GM21737 (cell line): ENCODE measurements at regions not wholly inside any gene's neighbourhood (a gene's known extent, or its start where the extent isn't known, plus 50 kb on each side); places are given as distances from the start of the nearest gene placed in this dataset.

ENCODE experiments used
- ATAC-seq: cut with Tn5 transposase; IDR thresholded peaks from one replicate; pipeline ENCODE4 v1.9.1; 2021; ENCODE audit warnings: mild to moderate bottlenecking, moderate library complexity; ENCODE audit not compliant: unreplicated experiment

DNA sequence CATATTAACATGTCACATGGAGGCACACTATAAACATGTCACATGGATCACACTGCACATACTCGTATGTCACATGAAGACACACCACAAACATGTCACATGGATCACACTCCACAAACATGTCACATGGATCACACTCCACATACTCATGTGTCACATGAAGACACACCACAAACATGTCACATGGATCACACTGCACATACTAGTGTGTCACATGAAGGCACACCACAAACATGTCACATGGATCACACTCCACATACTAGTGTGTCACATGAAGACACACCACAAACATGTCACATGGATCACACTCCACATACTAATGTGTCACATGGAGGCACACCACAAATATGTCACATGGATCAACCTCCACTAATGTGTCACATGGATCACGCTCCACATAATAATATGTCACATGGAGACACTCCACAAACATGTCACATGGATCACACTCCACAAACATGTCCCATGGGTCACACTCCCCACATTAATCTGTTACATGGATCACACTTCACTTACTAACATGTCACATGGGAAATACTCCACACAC is 195.6 kb upstream of the PFKP start:
- no peak for ATAC-seq

DNA sequence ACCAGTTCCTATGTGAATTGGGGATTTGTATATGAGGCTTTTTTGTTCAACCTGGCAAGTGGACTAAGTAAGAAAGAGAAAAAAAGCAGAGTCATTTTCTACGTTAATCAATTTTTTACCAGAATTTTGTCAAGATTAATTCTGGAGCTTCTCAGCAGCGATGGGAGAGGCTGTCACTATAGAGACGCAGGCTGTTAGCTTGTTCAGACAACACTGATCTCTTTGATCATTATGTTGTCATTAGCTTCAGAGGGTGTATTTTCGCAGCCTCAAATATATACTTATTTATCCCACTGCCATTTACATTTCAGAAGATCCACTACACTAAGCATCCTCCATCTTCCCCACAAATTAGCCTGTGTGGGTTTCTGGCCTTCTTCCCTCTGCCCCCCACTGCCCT is 196.7 kb upstream of the PFKP start:
- ATAC-seq, result no peak

DNA sequence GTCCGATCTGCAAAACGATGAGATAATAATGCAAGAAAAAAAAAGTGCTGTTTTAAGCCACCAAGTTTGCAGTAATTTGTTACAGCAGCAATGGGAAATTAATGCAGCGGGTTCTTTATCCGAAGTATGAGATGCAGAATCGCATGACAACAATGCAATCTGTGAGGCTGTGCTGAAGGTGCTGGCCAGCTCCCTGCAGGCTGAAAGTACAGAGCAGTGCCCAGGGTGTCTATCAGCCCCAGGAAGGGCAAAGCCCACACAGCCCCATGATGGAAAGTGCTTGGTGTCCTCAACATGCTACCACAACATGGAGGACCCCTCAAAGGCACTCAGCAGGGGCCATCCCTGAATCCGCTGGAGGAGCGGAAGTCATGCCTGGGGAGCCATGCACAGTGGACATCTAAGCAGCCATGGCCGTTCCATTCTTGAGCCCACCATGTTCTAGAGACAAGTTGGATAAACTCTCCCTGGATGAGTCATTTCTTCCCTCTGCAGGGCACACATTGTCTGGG is 199.5 kb upstream of the PFKP start:
- ATAC-seq, result no peak

DNA sequence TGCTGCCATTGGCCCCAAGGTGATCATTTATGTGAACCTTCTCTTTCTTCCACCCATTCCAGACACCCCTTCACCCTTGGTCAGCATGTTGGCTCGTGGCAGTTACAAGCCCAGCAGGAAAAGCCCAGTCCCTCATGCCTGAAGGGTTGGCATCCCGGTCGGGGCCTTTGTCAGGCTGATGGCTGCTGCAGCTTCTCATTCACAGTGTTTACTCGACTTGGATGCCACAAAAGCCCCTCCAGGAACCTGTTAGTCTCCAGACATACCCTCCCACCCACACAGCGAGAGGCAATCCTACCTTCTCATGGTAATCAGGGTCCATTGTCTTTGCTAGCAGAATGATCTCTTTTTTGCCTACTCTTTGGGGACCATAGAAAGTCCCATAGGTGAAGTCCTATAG is 200.8 kb upstream of the PFKP start:
- no peak for ATAC-seq

DNA sequence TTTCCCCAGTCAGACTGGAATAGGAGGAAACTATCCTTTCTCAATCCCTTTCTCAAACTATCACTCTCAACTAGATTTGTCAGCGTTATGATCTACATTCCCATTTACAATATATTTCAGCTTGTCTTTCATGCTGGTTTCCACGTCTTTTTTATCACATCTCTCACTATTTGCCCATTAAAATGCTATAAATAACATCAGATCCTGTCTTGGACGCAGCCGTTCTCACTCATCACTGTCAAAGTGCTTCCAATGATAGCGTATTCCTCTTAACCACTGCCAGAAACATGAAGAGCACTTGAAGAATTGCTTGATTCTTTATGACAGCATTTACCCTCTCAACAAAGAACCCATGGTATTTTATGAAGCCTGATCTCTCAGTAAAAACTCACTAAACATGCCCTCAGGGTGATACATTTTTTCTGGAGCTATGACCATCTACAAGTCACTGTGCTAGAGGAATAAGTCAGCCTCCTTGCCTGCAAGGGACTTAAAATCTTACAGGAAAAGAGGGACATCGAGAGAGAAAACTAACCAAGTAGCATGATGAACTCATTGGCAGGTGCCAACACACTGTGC is 205.6 kb upstream of the PFKP start:
- ATAC-seq, result no peak

DNA sequence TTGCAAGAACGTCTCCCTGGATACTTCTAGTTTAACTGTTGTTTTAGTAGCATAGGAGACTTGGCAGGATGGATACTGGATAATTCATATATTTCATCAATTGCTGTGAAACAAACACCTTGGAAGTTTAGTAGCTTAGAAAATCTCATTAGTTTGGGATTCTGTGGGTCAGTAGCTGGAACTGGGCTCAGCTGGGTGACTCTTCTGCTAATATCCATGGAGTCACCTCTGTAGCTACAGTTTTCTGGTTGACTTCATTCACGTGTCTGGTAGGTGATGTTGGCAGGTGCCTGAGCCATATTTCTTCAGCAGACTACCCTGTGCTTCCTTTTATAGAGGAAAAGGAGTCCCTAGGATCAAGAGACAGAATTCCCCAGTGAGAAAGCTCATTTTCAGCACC is 208.9 kb upstream of the PFKP start:
- ATAC-seq, result no peak

DNA sequence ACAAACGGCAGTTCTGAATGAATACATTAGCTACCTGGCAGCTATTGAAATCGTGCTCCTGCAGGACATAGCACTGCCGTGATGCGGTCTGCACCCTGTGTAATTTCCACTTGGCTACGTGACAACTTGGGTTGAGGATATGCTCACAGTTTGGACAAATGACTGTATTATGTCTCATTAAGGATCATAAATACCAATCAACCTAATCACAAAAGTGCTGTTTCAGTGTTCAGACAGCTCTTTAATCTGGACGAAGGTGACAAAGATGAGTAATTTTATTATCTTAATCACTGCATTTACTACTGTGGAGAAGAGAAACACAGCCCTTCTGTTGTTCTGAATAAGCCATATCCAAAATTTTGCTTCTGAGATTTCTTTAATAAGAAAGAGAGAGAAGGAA is 210.8 kb upstream of the PFKP start:
- no peak for ATAC-seq

DNA sequence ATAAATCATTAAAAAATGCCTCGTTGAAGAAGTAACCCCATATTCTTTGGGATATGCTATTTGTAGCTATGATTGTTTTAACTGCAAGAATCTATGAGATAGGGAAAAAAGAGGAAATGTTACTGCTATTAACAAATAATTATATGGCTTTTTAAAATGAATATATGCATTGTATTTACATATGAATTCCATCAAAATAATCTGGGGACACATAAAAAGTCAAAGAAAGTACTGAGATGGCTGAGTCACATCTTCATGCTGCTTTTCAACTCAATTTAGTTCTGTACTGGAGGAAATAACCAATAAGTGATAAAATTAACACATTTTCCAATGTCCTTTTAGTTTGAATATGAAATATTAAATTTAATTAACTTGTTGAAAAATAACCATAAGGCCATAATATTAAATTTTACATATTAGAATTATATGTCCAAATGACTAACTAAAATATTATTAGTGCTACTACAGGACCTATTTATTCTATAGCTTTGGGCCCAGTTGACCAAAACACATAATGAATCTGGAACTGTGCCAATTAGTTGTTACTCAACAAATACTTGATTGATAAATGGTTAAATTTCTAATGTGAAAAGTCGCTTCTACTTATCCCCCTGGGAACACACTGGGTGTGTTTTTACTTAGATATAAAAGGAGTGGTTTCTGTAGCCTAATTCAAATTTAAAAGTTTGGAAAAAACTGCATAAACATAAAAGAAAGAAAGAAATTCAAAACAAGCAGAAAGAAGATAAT is 214.6 kb upstream of the PFKP start:
- ATAC-seq, result no peak

DNA sequence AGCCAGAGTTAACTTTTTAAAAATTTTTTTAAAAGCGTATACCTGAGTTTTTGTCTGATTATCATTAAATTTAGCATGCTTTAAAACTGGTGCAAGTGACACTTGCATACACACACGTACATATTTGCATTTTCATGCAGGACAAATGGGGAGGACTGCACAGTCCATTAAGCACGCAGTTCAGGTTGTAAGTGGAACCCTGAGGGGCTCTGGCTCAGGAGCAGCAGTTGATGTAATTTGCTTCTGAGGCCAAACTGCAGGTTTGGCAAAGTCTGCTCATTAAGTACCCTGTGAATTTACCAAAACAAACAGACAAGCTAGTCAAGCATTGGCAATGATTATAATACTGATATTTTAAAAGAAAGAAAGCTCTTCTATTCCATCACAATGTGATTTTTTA is 215.8 kb upstream of the PFKP start:
- ATAC-seq, result no peak

DNA sequence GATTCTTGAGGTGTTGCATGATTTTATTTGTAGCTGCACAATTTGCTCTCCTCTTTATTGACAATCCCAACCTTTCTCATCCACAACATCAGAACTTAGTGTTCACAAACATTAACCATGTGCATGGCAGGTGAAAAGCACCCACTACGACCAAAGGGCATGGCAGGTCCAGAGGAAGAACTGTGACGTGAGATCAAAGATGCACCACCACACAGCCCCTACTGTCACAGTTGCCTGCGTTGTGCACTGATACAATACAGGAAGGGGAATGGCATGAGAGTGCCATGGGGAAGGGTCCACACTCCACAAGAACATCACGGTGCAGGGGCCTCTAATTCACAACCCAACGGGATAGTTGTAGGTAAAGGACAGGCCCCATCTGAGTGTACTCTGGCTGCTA is 217.1 kb upstream of the PFKP start:
- ATAC-seq, result no peak

DNA sequence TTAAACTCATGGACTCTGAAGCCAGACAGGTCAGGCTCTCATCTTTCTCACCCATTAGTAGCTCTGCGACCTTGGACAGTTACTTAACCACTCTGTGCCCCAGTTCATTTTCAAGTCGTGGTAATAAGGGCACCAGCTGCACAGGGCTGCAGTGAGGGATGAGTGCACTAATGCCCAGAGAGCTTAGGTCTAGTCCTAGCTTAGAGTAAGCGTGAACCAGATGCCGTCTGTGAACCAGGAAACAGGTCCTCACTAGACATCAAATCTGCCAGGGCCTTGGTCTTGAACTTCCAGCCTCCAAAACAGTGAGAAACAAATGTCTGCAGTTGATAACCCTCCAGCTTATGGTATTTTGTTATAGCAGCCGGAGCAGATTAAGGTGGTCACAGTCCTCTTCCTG is 222.4 kb upstream of the PFKP start:
- ATAC-seq, result no peak

DNA sequence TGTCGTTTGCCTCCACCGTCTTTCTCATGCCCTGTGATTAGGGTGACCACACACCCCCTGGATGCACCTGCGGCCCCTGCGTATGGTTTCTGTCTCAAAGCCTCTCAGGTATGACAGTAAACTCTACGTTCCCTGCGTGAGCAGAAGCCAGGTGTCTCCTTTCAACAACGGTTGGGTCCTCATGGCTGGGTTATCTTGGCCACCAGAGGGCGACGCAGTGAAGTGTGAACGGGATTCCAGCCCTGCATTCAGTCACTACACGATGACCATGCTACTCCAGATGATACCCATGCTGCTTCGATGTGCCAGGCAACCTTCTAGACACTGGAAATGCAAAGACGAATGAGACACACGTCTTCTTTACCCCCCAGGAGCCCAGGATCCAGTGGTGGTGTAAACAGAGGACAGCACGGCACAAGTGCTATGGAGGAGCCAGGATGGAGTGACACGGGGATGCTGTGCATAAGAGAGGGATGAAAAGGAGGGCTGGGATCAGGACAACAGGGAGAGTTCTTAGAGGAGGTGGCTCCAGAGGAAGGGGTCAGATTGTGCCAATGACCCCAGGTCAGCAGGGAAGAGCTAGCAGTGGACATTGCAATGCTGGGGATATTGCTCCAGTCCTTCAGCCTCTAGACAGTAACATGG is 228.1 kb upstream of the PFKP start:
- no peak for ATAC-seq

DNA sequence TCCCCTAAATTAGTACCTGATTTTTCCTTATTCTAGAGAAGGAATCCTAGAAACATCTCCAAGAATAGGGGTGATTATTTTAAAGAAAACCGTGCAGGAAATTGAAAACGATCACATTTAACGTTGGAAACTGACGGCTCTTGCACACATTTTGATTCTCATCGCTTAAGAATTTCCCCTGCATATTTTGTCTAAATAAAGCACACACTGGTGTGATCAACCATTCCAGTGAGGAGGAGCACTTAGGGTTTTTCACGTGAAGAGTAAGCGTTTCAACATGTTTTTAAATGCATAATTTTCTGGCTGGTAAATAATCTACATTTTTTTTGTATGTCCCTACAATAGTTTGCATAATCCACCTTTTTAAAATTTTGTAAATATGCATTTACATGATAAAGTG is 229.7 kb upstream of the PFKP start:
- ATAC-seq, result no peak

DNA sequence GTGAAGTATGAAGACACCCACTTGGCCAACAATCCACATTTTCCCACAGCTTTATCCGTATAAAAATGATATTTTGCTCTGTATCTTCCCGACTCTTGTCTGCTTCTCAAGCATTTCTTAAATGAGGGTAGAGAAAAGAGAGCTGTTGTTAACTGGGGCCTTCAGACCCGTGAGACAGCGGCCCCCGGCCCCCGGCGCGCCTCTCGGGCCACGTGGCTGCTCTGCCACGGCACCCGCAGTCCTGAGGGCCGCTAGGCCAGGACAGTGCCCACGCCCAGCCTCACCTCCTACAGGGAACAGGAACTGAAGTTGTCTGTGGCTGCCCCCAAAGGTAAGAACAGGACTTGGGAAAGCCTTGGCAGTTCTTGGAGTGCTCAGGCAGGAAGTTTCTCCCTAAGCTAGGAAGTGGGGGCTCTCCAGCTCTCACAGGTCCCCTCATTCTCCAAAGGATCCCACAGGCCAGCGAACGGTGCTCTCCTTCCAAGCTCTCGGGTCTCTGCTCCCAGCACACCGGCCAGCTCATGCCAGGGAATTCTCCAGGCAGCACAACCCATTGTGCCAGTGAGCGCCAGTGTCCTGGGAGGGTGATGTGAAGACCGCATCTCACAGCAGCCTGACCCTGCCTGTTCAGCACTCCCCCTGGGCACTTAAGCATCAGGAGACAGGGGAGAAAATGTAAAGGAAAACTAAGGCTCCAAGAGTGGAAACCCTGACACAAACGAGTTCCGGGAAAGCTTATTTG is 230.3 kb upstream of the PFKP start:
- ATAC-seq, result no peak

DNA sequence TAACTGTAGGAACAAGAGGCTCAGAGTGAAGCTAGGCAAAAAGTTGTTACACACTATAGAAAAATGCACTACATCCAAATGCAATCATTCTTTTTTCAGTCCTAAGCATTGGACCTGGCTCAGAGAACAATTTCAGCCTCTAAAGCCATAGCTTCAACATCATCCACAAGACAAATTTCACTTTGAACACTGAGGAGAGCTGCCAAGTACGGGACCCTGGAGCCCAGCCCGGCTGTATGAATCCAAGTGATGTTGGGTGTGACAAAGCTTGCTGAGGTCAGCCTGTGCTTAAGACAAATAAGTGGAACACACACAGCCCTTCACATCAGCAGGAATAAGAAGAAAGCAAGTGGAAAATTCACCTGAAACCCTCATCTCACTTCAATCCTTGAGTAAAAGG is 233.1 kb upstream of the PFKP start:
- ATAC-seq, result no peak

DNA sequence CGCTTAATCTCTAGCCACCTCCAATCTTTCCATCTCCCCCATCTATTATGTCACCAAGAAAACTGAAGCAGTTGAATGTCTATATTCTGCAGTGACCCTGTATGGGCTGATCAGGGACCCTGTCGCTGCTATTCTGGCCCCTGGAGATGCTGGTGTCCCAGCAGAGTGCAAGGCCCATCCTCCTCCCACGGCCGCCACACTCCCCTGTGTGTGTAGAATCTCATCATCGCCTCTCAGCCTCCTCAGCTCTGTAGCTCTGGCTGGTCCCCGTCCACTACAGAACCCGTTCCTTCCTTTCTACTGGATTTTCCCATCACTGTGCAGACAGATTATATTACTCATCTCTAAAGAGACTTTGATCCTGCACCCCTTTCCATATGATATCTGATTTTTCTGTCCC is 235.8 kb upstream of the PFKP start:
- ATAC-seq, result no peak

DNA sequence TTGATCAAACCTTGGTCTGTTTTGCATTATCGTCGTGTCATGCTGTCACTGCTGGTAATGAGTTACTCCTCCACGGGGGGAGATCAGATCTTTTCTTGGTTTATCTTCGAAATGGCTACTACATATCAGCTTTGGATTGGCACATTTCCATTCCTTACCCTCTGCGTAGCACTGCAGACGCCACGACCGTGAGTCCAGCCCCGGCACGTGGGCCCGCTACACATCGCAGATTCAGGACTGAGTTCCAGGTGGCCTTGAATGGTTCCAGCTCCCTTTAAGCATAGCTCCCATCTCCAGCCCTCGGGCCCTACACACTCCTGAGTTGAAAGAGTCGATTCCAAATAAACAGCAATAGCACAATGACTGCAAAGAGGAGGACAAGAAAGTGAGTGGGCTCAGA is 238.6 kb upstream of the PFKP start:
- ATAC-seq, result no peak

DNA sequence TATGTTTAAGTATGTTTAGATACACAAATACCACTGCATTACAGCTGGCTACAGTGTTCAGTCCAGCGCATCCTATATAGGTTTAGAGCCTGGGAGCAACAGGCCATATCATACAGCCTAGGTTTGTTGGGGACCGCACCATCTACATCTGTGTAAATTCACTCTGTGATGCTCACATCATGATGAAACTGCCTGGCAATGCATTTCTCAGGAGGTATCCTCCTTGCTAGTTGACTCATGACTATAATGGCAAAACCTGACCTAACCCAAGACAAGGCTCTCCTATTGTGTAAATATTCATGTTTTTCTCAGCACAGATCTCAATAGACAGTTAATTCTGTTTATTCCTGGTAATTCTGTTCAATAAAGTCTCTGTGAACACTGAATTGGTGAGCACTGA is 240.7 kb upstream of the PFKP start:
- ATAC-seq, result no peak

DNA sequence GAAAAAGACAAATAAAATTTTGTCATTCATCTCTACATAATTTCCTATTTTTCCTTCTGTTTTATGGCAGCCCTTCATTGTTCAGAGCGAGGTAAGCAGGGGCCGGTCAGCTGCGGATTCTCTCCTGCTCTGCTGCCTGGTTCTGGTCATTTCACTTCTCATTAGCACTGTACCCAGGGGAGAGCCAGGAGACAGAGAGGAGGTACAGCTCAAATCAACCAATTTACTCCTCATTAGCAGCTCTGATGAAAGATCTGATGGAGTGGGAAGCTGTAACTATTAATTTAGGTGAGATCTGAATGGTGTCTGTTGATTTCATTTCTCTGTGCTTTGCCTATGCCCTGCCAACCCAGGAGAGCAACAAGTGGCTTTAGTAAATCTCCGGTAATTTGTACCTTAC is 241.5 kb upstream of the PFKP start:
- ATAC-seq, result no peak

DNA sequence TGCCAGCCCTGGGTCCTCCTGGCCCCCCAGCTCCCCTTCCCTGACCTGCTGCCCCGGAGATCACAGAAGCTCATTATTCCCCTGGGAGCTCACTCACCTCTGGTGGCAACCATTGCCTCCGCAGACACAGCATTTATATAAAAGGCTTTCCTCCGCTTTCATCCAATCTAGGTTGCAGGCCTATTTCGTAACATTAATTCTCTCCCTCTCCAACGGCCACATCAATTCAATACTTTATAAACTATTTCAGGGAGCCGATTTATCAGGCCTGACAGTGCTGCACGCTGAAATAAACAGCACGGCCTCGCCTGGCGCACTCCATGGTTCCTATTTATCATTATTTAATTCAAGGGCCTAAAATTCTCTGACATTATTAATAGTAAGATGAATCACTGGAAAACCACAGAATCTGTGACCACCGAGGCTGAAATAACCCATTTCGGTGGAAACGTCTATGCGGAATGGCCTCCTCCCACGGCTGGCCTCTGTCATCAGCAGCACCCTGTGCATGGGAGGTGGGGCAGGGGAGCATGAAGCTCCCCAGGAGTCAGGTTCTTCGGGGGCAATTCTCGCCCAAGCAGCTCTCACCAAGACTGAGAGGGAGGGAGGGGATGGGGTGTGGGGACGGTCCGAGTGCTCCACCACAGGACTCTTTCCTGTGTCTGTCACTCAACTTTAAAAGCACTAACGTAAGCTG is 249.3 kb upstream of the PFKP start:
- ATAC-seq, result no peak

DNA sequence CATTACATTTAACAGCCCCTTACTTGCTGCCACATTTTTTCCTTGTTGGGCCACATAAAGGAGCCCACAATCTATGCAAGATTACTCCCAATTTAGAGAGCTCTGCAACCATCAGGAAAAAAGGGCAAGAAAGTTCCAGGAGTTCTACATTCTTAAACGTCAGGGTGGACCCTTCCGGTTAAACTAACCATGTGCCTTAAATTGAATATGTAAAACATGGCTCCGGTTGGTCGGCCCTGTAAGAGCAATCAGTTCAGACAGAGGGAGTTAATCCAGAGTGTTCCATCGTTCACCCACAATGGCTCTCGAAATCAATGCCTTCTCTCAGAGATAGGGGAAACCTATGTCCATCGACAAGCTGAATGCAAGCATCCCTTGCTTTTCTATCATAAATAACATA is 253.7 kb upstream of the PFKP start:
- no peak for ATAC-seq
